ENCODE measurements at regions not wholly inside any gene's neighbourhood (a gene's known extent, or its start where the extent isn't known, plus 50 kb on each side); places are given as distances from the start of the nearest gene placed in this dataset.

DNA sequence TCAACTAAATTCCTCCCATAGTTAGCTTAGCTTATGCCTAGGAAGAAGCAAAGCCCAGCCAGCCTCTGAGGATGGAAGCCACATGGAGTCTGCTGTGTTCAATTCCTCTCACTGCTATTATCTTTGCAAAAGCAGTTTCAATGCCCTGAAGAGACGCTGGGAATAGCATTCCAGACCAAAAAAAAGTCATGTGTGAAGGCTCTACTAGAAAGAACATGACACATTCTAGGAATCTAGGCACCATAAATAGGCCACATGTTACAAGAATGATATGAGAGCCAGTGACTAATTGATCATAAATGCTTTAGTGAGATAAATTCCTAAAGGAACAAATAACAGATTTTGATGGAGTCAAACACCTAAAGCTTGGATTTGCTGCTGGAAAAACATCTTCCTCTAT, 800.8 kb downstream of the TUSC7 start:
- H3K4me3 ChIP-seq, result no peak overlapping the region
- no peaks in the 10 kb centered on the region for H3K9me2 ChIP-seq (ENCODE audit: insufficient read depth)
- no peak for TF ChIP-seq EZH2phosphoT487 (IDR thresholded peaks at IDR 0.05; ENCODE audit: unreplicated experiment)
- TF ChIP-seq, protein P1, sequence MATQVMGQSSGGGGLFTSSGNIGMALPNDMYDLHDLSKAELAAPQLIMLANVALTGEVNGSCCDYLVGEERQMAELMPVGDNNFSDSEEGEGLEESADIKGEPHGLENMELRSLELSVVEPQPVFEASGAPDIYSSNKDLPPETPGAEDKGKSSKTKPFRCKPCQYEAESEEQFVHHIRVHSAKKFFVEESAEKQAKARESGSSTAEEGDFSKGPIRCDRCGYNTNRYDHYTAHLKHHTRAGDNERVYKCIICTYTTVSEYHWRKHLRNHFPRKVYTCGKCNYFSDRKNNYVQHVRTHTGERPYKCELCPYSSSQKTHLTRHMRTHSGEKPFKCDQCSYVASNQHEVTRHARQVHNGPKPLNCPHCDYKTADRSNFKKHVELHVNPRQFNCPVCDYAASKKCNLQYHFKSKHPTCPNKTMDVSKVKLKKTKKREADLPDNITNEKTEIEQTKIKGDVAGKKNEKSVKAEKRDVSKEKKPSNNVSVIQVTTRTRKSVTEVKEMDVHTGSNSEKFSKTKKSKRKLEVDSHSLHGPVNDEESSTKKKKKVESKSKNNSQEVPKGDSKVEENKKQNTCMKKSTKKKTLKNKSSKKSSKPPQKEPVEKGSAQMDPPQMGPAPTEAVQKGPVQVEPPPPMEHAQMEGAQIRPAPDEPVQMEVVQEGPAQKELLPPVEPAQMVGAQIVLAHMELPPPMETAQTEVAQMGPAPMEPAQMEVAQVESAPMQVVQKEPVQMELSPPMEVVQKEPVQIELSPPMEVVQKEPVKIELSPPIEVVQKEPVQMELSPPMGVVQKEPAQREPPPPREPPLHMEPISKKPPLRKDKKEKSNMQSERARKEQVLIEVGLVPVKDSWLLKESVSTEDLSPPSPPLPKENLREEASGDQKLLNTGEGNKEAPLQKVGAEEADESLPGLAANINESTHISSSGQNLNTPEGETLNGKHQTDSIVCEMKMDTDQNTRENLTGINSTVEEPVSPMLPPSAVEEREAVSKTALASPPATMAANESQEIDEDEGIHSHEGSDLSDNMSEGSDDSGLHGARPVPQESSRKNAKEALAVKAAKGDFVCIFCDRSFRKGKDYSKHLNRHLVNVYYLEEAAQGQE (IDR thresholded peaks at IDR 0.05; ENCODE audit: unreplicated experiment), result no peak
- no peaks in the 10 kb centered on the region for H3K79me2 ChIP-seq (replicated peaks; ENCODE audit: insufficient read depth)
- H3K4me1 Mint-ChIP-seq, result no peaks in the 10 kb centered on the region
- H2AFZ ChIP-seq, result no peak overlapping the region
- H3K36me3 ChIP-seq (ENCODE audit: insufficient read depth), result no peaks in the 10 kb centered on the region
- H3K36me3 Mint-ChIP-seq (ENCODE audit: low read depth), result peaks cover 3% of the 10 kb centered on the region; the same call in 1 of the 3 replicates
- H3K27ac ChIP-seq (ENCODE audit: low read depth), result no peak overlapping the region
- no peak overlapping the region for H3K27ac Mint-ChIP-seq
- H3K4me1 ChIP-seq (ENCODE audit: insufficient read depth), result no peaks in the 10 kb centered on the region
- no peaks in the 10 kb centered on the region for H3K27me3 ChIP-seq (ENCODE audit: insufficient read depth)
- no peaks in the 10 kb centered on the region for H4K20me1 ChIP-seq (replicated peaks; ENCODE audit: insufficient read depth)
- H3K27me3 Mint-ChIP-seq (ENCODE audit: insufficient read depth, low read depth, poor library complexity), result no peaks in the 10 kb centered on the region
- H3K9me3 Mint-ChIP-seq, result peaks cover 4% of the 10 kb centered on the region; the same call in 2 of the 3 replicates
- ATAC-seq (no peak), DNase-seq (ENCODE audit: low spot score) (no peak)
- H3K4me3 Mint-ChIP-seq, result no peak overlapping the region
- no peak overlapping the region for H3K4me2 ChIP-seq
- H3F3A ChIP-seq (replicated peaks; ENCODE audit: low read depth), result no peaks in the 10 kb centered on the region

- Histone ChIP-seq H4K20me1 (replicated peaks; ENCODE audit: insufficient read depth) (no peaks in the 10 kb centered on the region), H3F3A (replicated peaks; ENCODE audit: low read depth) (no peaks in the 10 kb centered on the region), H3K79me2 (replicated peaks; ENCODE audit: insufficient read depth) (no peaks in the 10 kb centered on the region), H3K36me3 (ENCODE audit: insufficient read depth) (no peaks in the 10 kb centered on the region), H3K27me3 (ENCODE audit: insufficient read depth) (no peaks in the 10 kb centered on the region), H3K9me2 (ENCODE audit: insufficient read depth) (no peaks in the 10 kb centered on the region), H3K4me1 (ENCODE audit: insufficient read depth) (no peaks in the 10 kb centered on the region), H2AFZ (no peak overlapping the region), H3K27ac (ENCODE audit: low read depth) (no peak overlapping the region), H3K4me2 (no peak overlapping the region), H3K4me3 (no peak overlapping the region)
- Mint-ChIP-seq H3K4me1 (no peaks in the 10 kb centered on the region), H3K27me3 (ENCODE audit: insufficient read depth, low read depth, poor library complexity) (no peaks in the 10 kb centered on the region), H3K9me3 (peaks cover 4% of the 10 kb centered on the region; the same call in 2 of the 3 replicates), H3K27ac (no peak overlapping the region), H3K4me3 (no peak overlapping the region), H3K36me3 (ENCODE audit: low read depth) (peaks cover 3% of the 10 kb centered on the region; the same call in 1 of the 3 replicates)
- no peak for ATAC-seq
- DNase-seq (ENCODE audit: low spot score), result no peak
- TF ChIP-seq ETS1 (IDR thresholded peaks at IDR 0.05) (no peak), EZH2phosphoT487 (IDR thresholded peaks at IDR 0.05; ENCODE audit: unreplicated experiment) (no peak), CREB1 (CRISPR knock-in tag; IDR thresholded peaks at IDR 0.05; ENCODE audit: low read depth) (no peak), NANOG (IDR thresholded peaks at IDR 0.05; ENCODE audit: borderline replicate concordance) (no peak), JUNB (IDR thresholded peaks at IDR 0.05; ENCODE audit: unreplicated experiment) (no peak), STAT1 (IDR thresholded peaks at IDR 0.05; ENCODE audit: unreplicated experiment) (no peak), POLR2AphosphoS5 (IDR thresholded peaks at IDR 0.05; ENCODE audit: low read depth) (no peak), EZH2 (IDR thresholded peaks at IDR 0.05; ENCODE audit: low read depth, unreplicated experiment) (no peak), ZNF114 (CRISPR knock-in tag; IDR thresholded peaks at IDR 0.05) (no peak)
- TF ChIP-seq, protein P1 (IDR thresholded peaks at IDR 0.05; ENCODE audit: unreplicated experiment), result no peak
- TF ChIP-seq, protein P2, sequence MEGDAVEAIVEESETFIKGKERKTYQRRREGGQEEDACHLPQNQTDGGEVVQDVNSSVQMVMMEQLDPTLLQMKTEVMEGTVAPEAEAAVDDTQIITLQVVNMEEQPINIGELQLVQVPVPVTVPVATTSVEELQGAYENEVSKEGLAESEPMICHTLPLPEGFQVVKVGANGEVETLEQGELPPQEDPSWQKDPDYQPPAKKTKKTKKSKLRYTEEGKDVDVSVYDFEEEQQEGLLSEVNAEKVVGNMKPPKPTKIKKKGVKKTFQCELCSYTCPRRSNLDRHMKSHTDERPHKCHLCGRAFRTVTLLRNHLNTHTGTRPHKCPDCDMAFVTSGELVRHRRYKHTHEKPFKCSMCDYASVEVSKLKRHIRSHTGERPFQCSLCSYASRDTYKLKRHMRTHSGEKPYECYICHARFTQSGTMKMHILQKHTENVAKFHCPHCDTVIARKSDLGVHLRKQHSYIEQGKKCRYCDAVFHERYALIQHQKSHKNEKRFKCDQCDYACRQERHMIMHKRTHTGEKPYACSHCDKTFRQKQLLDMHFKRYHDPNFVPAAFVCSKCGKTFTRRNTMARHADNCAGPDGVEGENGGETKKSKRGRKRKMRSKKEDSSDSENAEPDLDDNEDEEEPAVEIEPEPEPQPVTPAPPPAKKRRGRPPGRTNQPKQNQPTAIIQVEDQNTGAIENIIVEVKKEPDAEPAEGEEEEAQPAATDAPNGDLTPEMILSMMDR (conservative IDR thresholded peaks at IDR 0.05; ENCODE audit: low read depth in 2 of 2), result no peak
Observed at GRCh38 chr3:117512975-117513374, 803.4 kb downstream of the TUSC7 start.

Measured in GM23338 (cell line).